GM21737 (cell line): ENCODE measurements at regions not wholly inside any gene's neighbourhood (a gene's known extent, or its start where the extent isn't known, plus 50 kb on each side); places are given as distances from the start of the nearest gene placed in this dataset.
"Not testable (repeated sequence)": the region's sequence is repeated elsewhere in the genome, so short reads cannot be mapped to it uniquely, and the experiment has no call there.

Experiments
- ATAC-seq: cut with Tn5 transposase; IDR thresholded peaks from one replicate; pipeline ENCODE4 v1.9.1; 2021; ENCODE audit warnings: mild to moderate bottlenecking, moderate library complexity; ENCODE audit not compliant: unreplicated experiment

GRCh38 chr11:29263971-29264682, 752.7 kb downstream of the KCNA4 start:
- ATAC-seq = no peak

GRCh38 chr11:29261831-29262230, 755.0 kb downstream of the KCNA4 start:
- no peak for ATAC-seq

GRCh38 chr11:29260939-29261705, 755.7 kb downstream of the KCNA4 start:
- no peak for ATAC-seq

GRCh38 chr11:29258411-29258810, 758.4 kb downstream of the KCNA4 start:
- no peak for ATAC-seq

- no peak for ATAC-seq
Measured at GRCh38 chr11:29256580-29256979, 760.2 kb downstream of the KCNA4 start.

GRCh38 chr11:29255401-29255800, 761.4 kb downstream of the KCNA4 start:
- no peak for ATAC-seq

GRCh38 chr11:29251738-29252137, 765.1 kb downstream of the KCNA4 start:
- no peak for ATAC-seq

GRCh38 chr11:29249713-29250112, 767.1 kb downstream of the KCNA4 start:
- ATAC-seq = no peak

GRCh38 chr11:29244355-29244754, 772.5 kb downstream of the KCNA4 start:
- no peak for ATAC-seq

GRCh38 chr11:29243616-29244015, 773.2 kb downstream of the KCNA4 start:
- ATAC-seq = no peak

- no peak for ATAC-seq
Measured at GRCh38 chr11:29231991-29232390, 784.8 kb downstream of the KCNA4 start.

GRCh38 chr11:29231586-29231985, 785.2 kb downstream of the KCNA4 start:
- no peak for ATAC-seq

- ATAC-seq = no peak
Measured at GRCh38 chr11:29227811-29228210, 789.0 kb downstream of the KCNA4 start.

- no peak for ATAC-seq
Measured at GRCh38 chr11:29224739-29225384, 792.0 kb downstream of the KCNA4 start.

- not testable (repeated sequence) for ATAC-seq
Measured at GRCh38 chr11:29219531-29219930, 797.3 kb downstream of the KCNA4 start.

GRCh38 chr11:29217901-29218300, 798.9 kb downstream of the KCNA4 start:
- ATAC-seq = no peak

GRCh38 chr11:29214833-29215232, 802.0 kb downstream of the KCNA4 start:
- ATAC-seq = no peak

GRCh38 chr11:29211202-29211601, 805.6 kb downstream of the KCNA4 start:
- ATAC-seq = no peak

- ATAC-seq = no peak
Measured at GRCh38 chr11:29210426-29210825, 806.4 kb downstream of the KCNA4 start.

GRCh38 chr11:29208117-29208516, 808.7 kb downstream of the KCNA4 start:
- ATAC-seq = no peak

GRCh38 chr11:29200791-29201562, 815.9 kb downstream of the KCNA4 start:
- ATAC-seq = no peak
